Mesenchymal stem cell (in vitro differentiated cells and primary cell): ENCODE measurements at regions not wholly inside any gene's neighbourhood (a gene's known extent, or its start where the extent isn't known, plus 50 kb on each side); places are given as distances from the start of the nearest gene placed in this dataset.

Experiments
- DNase-seq: peaks from one replicate; pipeline ENCODE4 v3.0.0-alpha.2; 2013
- H2AFZ ChIP-seq: one replicate; pipeline ENCODE4 v1.6.1; 2013; ENCODE audit warnings: low read depth, mild to moderate bottlenecking, control low read depth, inconsistent platforms, low read length, moderate library complexity
- H2AK5ac ChIP-seq: 2 replicates; pipeline ENCODE4 v1.6.1; 2013; ENCODE audit warnings: low read length, moderate library complexity, mild to moderate bottlenecking, inconsistent platforms; ENCODE audit not compliant: severe bottlenecking
- H2BK120ac ChIP-seq: one replicate; pipeline ENCODE4 v1.6.1; 2013; ENCODE audit warnings: low read depth, mild to moderate bottlenecking, inconsistent platforms, low read length, moderate library complexity
- H2BK12ac ChIP-seq, 2 experiments: one replicate each; pipeline ENCODE4 v1.6.1; 2013; ENCODE audit warnings: inconsistent platforms in 2 of 2, low read length in 2 of 2, mild to moderate bottlenecking in 2 of 2, moderate library complexity in 2 of 2, control low read depth in 1 of 2
- H2BK15ac ChIP-seq: one replicate; pipeline ENCODE4 v1.6.1; 2013; ENCODE audit warnings: mild to moderate bottlenecking, low read depth, inconsistent platforms; ENCODE audit not compliant: poor library complexity, severe bottlenecking
- H2BK5ac ChIP-seq: 2 replicates; pipeline ENCODE4 v1.6.1; 2013; ENCODE audit warnings: low read depth, mild to moderate bottlenecking, low read length, control low read depth, inconsistent platforms; ENCODE audit not compliant: poor library complexity, severe bottlenecking
- H3K14ac ChIP-seq, 2 experiments: one replicate each; pipeline ENCODE4 v1.6.1; 2013; ENCODE audit warnings: inconsistent platforms in 2 of 2, low read length in 2 of 2, control low read depth in 1 of 2, mild to moderate bottlenecking in 1 of 2, moderate library complexity in 1 of 2
- H3K18ac ChIP-seq, 2 experiments: one replicate each; pipeline ENCODE4 v1.6.1; 2013; ENCODE audit warnings: inconsistent platforms in 2 of 2, low read length in 2 of 2, control low read depth in 1 of 2, low read depth in 1 of 2, mild to moderate bottlenecking in 1 of 2
- H3K23ac ChIP-seq, 2 experiments: one replicate each; pipeline ENCODE4 v1.6.1; 2013; ENCODE audit warnings: inconsistent platforms in 2 of 2, low read length in 2 of 2, mild to moderate bottlenecking in 2 of 2, moderate library complexity in 2 of 2, control low read depth in 1 of 2
- H3K27ac ChIP-seq: 2 replicates; pipeline ENCODE4 v1.5.1; 2013; ENCODE audit warnings: mild to moderate bottlenecking, moderate library complexity, low read length, control low read depth, inconsistent platforms; ENCODE audit not compliant: poor library complexity, severe bottlenecking
- H3K27me3 ChIP-seq, 2 experiments: 2 replicates each; pipeline versions ENCODE4 v1.6.1 to v1.7.0; 2013; ENCODE audit warnings: low read length in 2 of 2, mild to moderate bottlenecking in 2 of 2, moderate library complexity in 2 of 2, control low read depth in 1 of 2, inconsistent platforms in 1 of 2; ENCODE audit not compliant: control insufficient read depth in 1 of 2, insufficient read depth in 1 of 2
- H3K36me3 ChIP-seq, 2 experiments: 2 replicates each; pipeline versions ENCODE4 v1.6.1 to v1.7.0; 2013; ENCODE audit warnings: low read length in 2 of 2, control low read depth in 1 of 2, inconsistent platforms in 1 of 2, low read depth in 1 of 2, mild to moderate bottlenecking in 1 of 2; ENCODE audit not compliant: insufficient read depth in 2 of 2, control insufficient read depth in 1 of 2
- H3K4ac ChIP-seq, 2 experiments: one replicate each; pipeline ENCODE4 v1.6.1; 2013; ENCODE audit warnings: inconsistent platforms in 2 of 2, low read length in 2 of 2, mild to moderate bottlenecking in 2 of 2, moderate library complexity in 2 of 2, control low read depth in 1 of 2, low read depth in 1 of 2
- H3K4me1 ChIP-seq: 2 replicates; pipeline ENCODE4 v1.6.1; 2013; ENCODE audit warnings: low read depth, low read length, control low read depth; ENCODE audit not compliant: control insufficient read depth, insufficient read depth
- H3K4me2 ChIP-seq: 2 replicates; pipeline ENCODE4 v1.6.1; 2013; ENCODE audit warnings: low read length, mild to moderate bottlenecking, inconsistent platforms; ENCODE audit not compliant: poor library complexity, severe bottlenecking
- H3K4me3 ChIP-seq, 2 experiments: 2 replicates each; pipeline versions ENCODE4 v1.5.1 to v1.7.0; 2013; ENCODE audit warnings: low read length in 2 of 2, mild to moderate bottlenecking in 2 of 2, control low read depth in 1 of 2, low read depth in 1 of 2; ENCODE audit not compliant: insufficient read depth in 1 of 2
- H3K79me1 ChIP-seq: replicated peaks from 2 replicates; pipeline ENCODE4 v1.6.1; 2013; ENCODE audit warnings: mild to moderate bottlenecking, control low read depth, low read length, inconsistent platforms; ENCODE audit not compliant: poor library complexity, severe bottlenecking
- H3K9ac ChIP-seq: 2 replicates; pipeline ENCODE4 v1.7.0; 2013; ENCODE audit warnings: mild to moderate bottlenecking, low read length, moderate library complexity
- H3K9me3 ChIP-seq: 2 replicates; pipeline ENCODE4 v1.7.0; 2013; ENCODE audit warnings: mild to moderate bottlenecking, low read length; ENCODE audit not compliant: control insufficient read depth
- H4K8ac ChIP-seq: one replicate; pipeline ENCODE4 v1.6.1; 2013; ENCODE audit warnings: inconsistent platforms, mild to moderate bottlenecking, low read length, moderate library complexity
- H4K91ac ChIP-seq: one replicate; pipeline ENCODE4 v1.6.1; 2013; ENCODE audit warnings: mild to moderate bottlenecking, low read length, inconsistent platforms
- WGBS: methylation state at CpG from one replicate; pipeline ENCODE4 v1.1.7; 2013; ENCODE audit warnings: mixed read lengths; 5-methylcytosine and 5-hydroxymethylcytosine counted together

GRCh38 chr2:175750195-175750594 lies 251.9 kb downstream of the LNPK start:
- Histone ChIP-seq H3K27me3 (no peaks in the 10 kb centered on the region), H2BK120ac (no peak overlapping the region), H3K9ac (no peak overlapping the region), H2BK12ac (no peak overlapping the region), H2BK15ac (no peak overlapping the region), H3K27ac (no peak overlapping the region), H3K4me2 (no peak overlapping the region), H2BK5ac (no peak overlapping the region), H4K91ac (no peak overlapping the region), H3K18ac (no peak overlapping the region), H3K4me1 (no peaks in the 10 kb centered on the region), H4K8ac (no peak overlapping the region), H3K9me3 (no peaks in the 10 kb centered on the region), H3K14ac (no peak overlapping the region), H3K23ac (no peak overlapping the region), H3K4ac (no peak overlapping the region), H3K79me1 (no peaks in the 10 kb centered on the region), H3K4me3 (no peak overlapping the region), H3K36me3 (no peaks in the 10 kb centered on the region), H2AFZ (no peak overlapping the region), H2AK5ac (no peak overlapping the region)
- 88% methylated on average over 4 of the region's 4 CpGs for WGBS
- no peak for DNase-seq

DNA sequence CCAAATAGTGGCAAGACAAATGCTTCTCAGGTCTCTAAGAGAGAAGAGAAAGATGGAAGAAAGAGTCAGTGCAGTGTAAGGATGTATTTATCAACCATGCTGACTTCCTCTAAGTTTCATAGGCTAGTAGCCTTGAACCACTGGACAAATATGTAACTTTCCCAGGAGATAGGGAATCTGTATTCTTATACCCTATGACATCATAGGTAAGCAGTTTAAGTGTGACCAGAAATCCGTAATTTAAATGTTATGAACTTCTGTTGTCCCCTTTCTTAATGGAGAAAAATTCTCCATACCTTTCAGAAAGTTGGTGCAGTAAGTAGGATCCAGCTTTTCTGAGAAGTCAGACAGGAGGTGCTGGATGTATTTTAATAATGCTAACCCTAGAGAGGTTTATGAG lies 256.2 kb downstream of the LNPK start:
- Histone ChIP-seq H3K18ac (no peak overlapping the region), H3K27me3 (no peaks in the 10 kb centered on the region), H2BK5ac (no peak overlapping the region), H3K27ac (no peak overlapping the region), H3K4me1 (no peaks in the 10 kb centered on the region), H3K23ac (no peak overlapping the region), H4K8ac (no peak overlapping the region), H3K9me3 (no peaks in the 10 kb centered on the region), H3K36me3 (no peaks in the 10 kb centered on the region), H3K14ac (no peak overlapping the region), H3K4me3 (no peak overlapping the region), H3K4me2 (no peak overlapping the region), H2BK120ac (no peak overlapping the region), H3K9ac (no peak overlapping the region), H3K4ac (no peak overlapping the region), H2AK5ac (no peak overlapping the region), H3K79me1 (no peaks in the 10 kb centered on the region), H2BK12ac (no peak overlapping the region), H2AFZ (no peak overlapping the region), H4K91ac (no peak overlapping the region), H2BK15ac (no peak overlapping the region)
- DNase-seq: no peak
- WGBS: no CpG with 5 or more reads among the region's 1 CpG

GRCh38 chr2:175744000-175744399 lies 258.1 kb downstream of the LNPK start:
- H2AK5ac ChIP-seq: no peak overlapping the region
- H2BK5ac ChIP-seq: no peak overlapping the region
- H3K36me3 ChIP-seq: no peaks in the 10 kb centered on the region
- no peak overlapping the region for H3K4me2 ChIP-seq
- no peaks in the 10 kb centered on the region for H3K79me1 ChIP-seq
- H3K14ac ChIP-seq: no peak overlapping the region
- WGBS: 47% methylated on average over 6 of the region's 8 CpGs
- no peak overlapping the region for H2BK120ac ChIP-seq
- no peak overlapping the region for H4K91ac ChIP-seq
- H2BK15ac ChIP-seq: no peak overlapping the region
- no peak overlapping the region for H3K9ac ChIP-seq
- no peak overlapping the region for H3K4me3 ChIP-seq
- no peaks in the 10 kb centered on the region for H3K4me1 ChIP-seq
- DNase-seq: no peak
- no peak overlapping the region for H3K18ac ChIP-seq
- H2AFZ ChIP-seq: no peak overlapping the region
- H4K8ac ChIP-seq: no peak overlapping the region
- no peaks in the 10 kb centered on the region for H3K9me3 ChIP-seq
- no peaks in the 10 kb centered on the region for H3K27me3 ChIP-seq
- no peak overlapping the region for H3K23ac ChIP-seq
- no peak overlapping the region for H2BK12ac ChIP-seq
- no peak overlapping the region for H3K27ac ChIP-seq
- no peak overlapping the region for H3K4ac ChIP-seq

- DNase-seq: no peak
- no peak overlapping the region for H2BK5ac ChIP-seq
- H4K8ac ChIP-seq: no peak overlapping the region
These were observed 259.1 kb downstream of the LNPK start for GRCh38 chr2:175743011-175743410.

More at GRCh38 chr2:175743011-175743410, 259.1 kb downstream of the LNPK start:
- no peaks in the 10 kb centered on the region for H3K27me3 ChIP-seq
- no peak overlapping the region for H3K14ac ChIP-seq
- H3K4me3 ChIP-seq: no peak overlapping the region
- no peak overlapping the region for H2BK15ac ChIP-seq
- H3K23ac ChIP-seq: no peak overlapping the region
- H3K79me1 ChIP-seq: no peaks in the 10 kb centered on the region
- H3K9ac ChIP-seq: no peak overlapping the region
- no peak overlapping the region for H3K4me2 ChIP-seq
- H4K91ac ChIP-seq: no peak overlapping the region
- WGBS: 56% methylated on average over 1 of the region's 1 CpG
- no peak overlapping the region for H2BK12ac ChIP-seq
- no peaks in the 10 kb centered on the region for H3K9me3 ChIP-seq
- H2BK120ac ChIP-seq: no peak overlapping the region
- H3K4ac ChIP-seq: no peak overlapping the region
- no peaks in the 10 kb centered on the region for H3K4me1 ChIP-seq
- no peak overlapping the region for H2AK5ac ChIP-seq
- H3K36me3 ChIP-seq: no peaks in the 10 kb centered on the region
- H3K18ac ChIP-seq: no peak overlapping the region
- no peak overlapping the region for H2AFZ ChIP-seq
- H3K27ac ChIP-seq: no peak overlapping the region
